Activated CD4-positive, alpha-beta T cell treated with anti-CD3 and anti-CD28 coated beads for 36 hours (primary cell): ENCODE measurements at regions not wholly inside any gene's neighbourhood (a gene's known extent, or its start where the extent isn't known, plus 50 kb on each side); places are given as distances from the start of the nearest gene placed in this dataset.
"Not testable (repeated sequence)": the region's sequence is repeated elsewhere in the genome, so short reads cannot be mapped to it uniquely, and the experiment has no call there.

ENCODE experiments used
- ATAC-seq: fragments of 200-7000 bp; cut with Tn5 transposase; one replicate; pipeline ENCODE4 v1.10.0; 2021; ENCODE audit warnings: mild to moderate bottlenecking, moderate library complexity
- CTCF ChIA-PET: fragments of 350-600 bp; sonication (Branson Sonifier 250); formaldehyde crosslinking; loops from one replicate; lab custom pipeline; 2021; ENCODE audit warnings: antibody characterized with exemption; lab: Charles Lee
- POLR2A ChIA-PET: fragments of 350-600 bp; sonication (Branson Sonifier 250); formaldehyde crosslinking; loops from one replicate; lab custom pipeline; 2021; ENCODE audit warnings: antibody characterized with exemption, inconsistent platforms; lab: Charles Lee
- DNase-seq: peaks from one replicate; pipeline ENCODE4 v3.0.0-alpha.2; 2020
- H3K27ac Mint-ChIP-seq: one replicate; pipeline ENCODE4 v1.8.0; 2021; ENCODE audit warnings: mixed read lengths
- H3K27me3 Mint-ChIP-seq: one replicate; pipeline ENCODE4 v1.8.0; 2021; ENCODE audit warnings: mixed read lengths
- H3K36me3 Mint-ChIP-seq: one replicate; pipeline ENCODE4 v1.8.0; 2021; ENCODE audit warnings: low read depth, mixed read lengths
- H3K4me1 Mint-ChIP-seq: one replicate; pipeline ENCODE4 v1.8.0; 2021; ENCODE audit warnings: mixed read lengths
- H3K4me3 Mint-ChIP-seq: one replicate; pipeline ENCODE4 v1.8.0; 2021; ENCODE audit warnings: mild to moderate bottlenecking, moderate library complexity, mixed read lengths
- H3K9me3 Mint-ChIP-seq: one replicate; pipeline ENCODE4 v1.8.0; 2021; ENCODE audit warnings: low read depth, mixed read lengths
- intact Hi-C, 2 experiments: fragments of 100-400 bp; cut with DNase I in 1 of 2; cut with micrococcal nuclease in 1 of 2; formaldehyde crosslinking; loops; one replicate each; pipeline versions ENCODE4 v1.14.2 to v1.15.1; 2022 to 2024; cut with DNase I, micrococcal nuclease

- H3K4me1 Mint-ChIP-seq, result no peaks in the 10 kb centered on the region
- no peak overlapping the region for H3K27ac Mint-ChIP-seq
- ChIA-PET POLR2A (no interaction called here), CTCF (no interaction called here)
- H3K36me3 Mint-ChIP-seq, result no peaks in the 10 kb centered on the region
- H3K9me3 Mint-ChIP-seq, result no peaks in the 10 kb centered on the region
- DNase-seq, result no peak
- no peaks in the 10 kb centered on the region for H3K27me3 Mint-ChIP-seq
- no peak for ATAC-seq
- no peak overlapping the region for H3K4me3 Mint-ChIP-seq
- intact Hi-C loops, result no loop called here
Observed at GRCh38 chr4:10806953-10807645, 122.5 kb upstream of the CLNK start.

- DNase-seq (no peak), ATAC-seq (no peak)
- Mint-ChIP-seq H3K4me3 (no peak overlapping the region), H3K27me3 (no peaks in the 10 kb centered on the region), H3K9me3 (peaks cover 3% of the 10 kb centered on the region), H3K27ac (no peak overlapping the region), H3K4me1 (no peaks in the 10 kb centered on the region), H3K36me3 (no peaks in the 10 kb centered on the region)
- intact Hi-C loops, result no loop called here
- CTCF ChIA-PET, result no interaction called here
- POLR2A ChIA-PET, result no interaction called here
Observed at GRCh38 chr4:10803713-10804343, 119.3 kb upstream of the CLNK start.

- ATAC-seq (no peak), DNase-seq (no peak)
- Mint-ChIP-seq H3K9me3 (no peaks in the 10 kb centered on the region), H3K4me3 (no peak overlapping the region), H3K27ac (no peak overlapping the region), H3K27me3 (no peaks in the 10 kb centered on the region), H3K36me3 (no peaks in the 10 kb centered on the region), H3K4me1 (no peaks in the 10 kb centered on the region)
- intact Hi-C loops, result no loop called here
- ChIA-PET POLR2A (no interaction called here), CTCF (no interaction called here)
Observed at GRCh38 chr4:10787365-10787764, 102.8 kb upstream of the CLNK start.

- Mint-ChIP-seq H3K27me3 (peaks cover 3% of the 10 kb centered on the region), H3K4me1 (peaks cover 3% of the 10 kb centered on the region), H3K9me3 (no peaks in the 10 kb centered on the region), H3K36me3 (no peaks in the 10 kb centered on the region), H3K4me3 (no peak overlapping the region), H3K27ac (no peak overlapping the region)
- ChIA-PET CTCF (no interaction called here), POLR2A (no interaction called here)
- ATAC-seq, result no peak
- DNase-seq, result no peak
- intact Hi-C loops, result no loop called here
Observed at GRCh38 chr4:10784621-10785020, 100.1 kb upstream of the CLNK start.

GRCh38 chr4:10783351-10783750 is 98.8 kb upstream of the CLNK start:
- Mint-ChIP-seq H3K9me3 (no peaks in the 10 kb centered on the region), H3K4me1 (peaks cover 3% of the 10 kb centered on the region), H3K36me3 (no peaks in the 10 kb centered on the region), H3K27me3 (peaks cover 3% of the 10 kb centered on the region), H3K27ac (no peak overlapping the region), H3K4me3 (no peak overlapping the region)
- intact Hi-C loops, result no loop called here
- DNase-seq, result no peak
- peak; percentile 39 for ATAC-seq
- ChIA-PET CTCF (no interaction called here), POLR2A (no interaction called here)

GRCh38 chr4:10781805-10782204 is 97.2 kb upstream of the CLNK start:
- Mint-ChIP-seq H3K27me3 (peaks cover 3% of the 10 kb centered on the region), H3K4me1 (peaks cover 3% of the 10 kb centered on the region), H3K4me3 (no peak overlapping the region), H3K36me3 (no peaks in the 10 kb centered on the region), H3K27ac (no peak overlapping the region), H3K9me3 (no peaks in the 10 kb centered on the region)
- CTCF ChIA-PET, result no interaction called here
- no peak for DNase-seq
- POLR2A ChIA-PET, result no interaction called here
- ATAC-seq, result no peak
- intact Hi-C loops, result no loop called here

GRCh38 chr4:10780803-10781202 is 96.2 kb upstream of the CLNK start:
- CTCF ChIA-PET, POLR2A ChIA-PET, H3K27ac Mint-ChIP-seq, DNase-seq, H3K9me3 Mint-ChIP-seq, intact Hi-C loops, H3K4me3 Mint-ChIP-seq, H3K27me3 Mint-ChIP-seq, ATAC-seq, H3K4me1 Mint-ChIP-seq, H3K36me3 Mint-ChIP-seq: not testable (repeated sequence)

- H3K9me3 Mint-ChIP-seq, ATAC-seq, POLR2A ChIA-PET, H3K36me3 Mint-ChIP-seq, H3K4me3 Mint-ChIP-seq, H3K27ac Mint-ChIP-seq, DNase-seq, intact Hi-C loops, H3K4me1 Mint-ChIP-seq, H3K27me3 Mint-ChIP-seq: not testable (repeated sequence)
- CTCF ChIA-PET, result interaction anchor here (0.6 kb wide), 1 partner anchor 205 kb away, joined by 4 read pairs; no protein-coding TSS in a partner anchor
Observed at GRCh38 chr4:10775132-10775531, 90.6 kb upstream of the CLNK start.

GRCh38 chr4:10773656-10774055 is 89.1 kb upstream of the CLNK start:
- no peak overlapping the region for H3K4me3 Mint-ChIP-seq
- POLR2A ChIA-PET, result no interaction called here

GRCh38 chr4:10773010-10773409 is 88.4 kb upstream of the CLNK start:
- ChIA-PET CTCF (no interaction called here), POLR2A (no interaction called here)
- H3K27me3 Mint-ChIP-seq, result no peaks in the 10 kb centered on the region
- H3K36me3 Mint-ChIP-seq, result no peaks in the 10 kb centered on the region
- ATAC-seq, result no peak
- H3K4me3 Mint-ChIP-seq, result no peak overlapping the region
- intact Hi-C loops, result no loop called here
- no peak for DNase-seq
- no peak overlapping the region for H3K27ac Mint-ChIP-seq
- no peaks in the 10 kb centered on the region for H3K9me3 Mint-ChIP-seq
- H3K4me1 Mint-ChIP-seq, result no peaks in the 10 kb centered on the region

More at GRCh38 chr4:10773656-10774055, 89.1 kb upstream of the CLNK start:
- ATAC-seq (no peak), DNase-seq (no peak)
- intact Hi-C loops, result no loop called here
- Mint-ChIP-seq H3K27me3 (no peaks in the 10 kb centered on the region), H3K27ac (no peak overlapping the region), H3K36me3 (no peaks in the 10 kb centered on the region), H3K9me3 (no peaks in the 10 kb centered on the region), H3K4me1 (no peaks in the 10 kb centered on the region)
- CTCF ChIA-PET, result no interaction called here

GRCh38 chr4:10765386-10765785 is 80.8 kb upstream of the CLNK start:
- no peaks in the 10 kb centered on the region for H3K36me3 Mint-ChIP-seq
- H3K9me3 Mint-ChIP-seq, result peaks cover 8% of the 10 kb centered on the region
- no peak for DNase-seq
- CTCF ChIA-PET, result no interaction called here
- intact Hi-C loops, result no loop called here
- no peak overlapping the region for H3K4me3 Mint-ChIP-seq
- no peak for ATAC-seq
- H3K27ac Mint-ChIP-seq, result no peak overlapping the region
- POLR2A ChIA-PET, result no interaction called here
- H3K27me3 Mint-ChIP-seq, result no peaks in the 10 kb centered on the region
- H3K4me1 Mint-ChIP-seq, result no peaks in the 10 kb centered on the region

- H3K4me3 Mint-ChIP-seq, result no peak overlapping the region
- ATAC-seq, result no peak
- intact Hi-C loops, result no loop called here
Observed at GRCh38 chr4:10762561-10762960, 78.0 kb upstream of the CLNK start.

More at GRCh38 chr4:10762561-10762960, 78.0 kb upstream of the CLNK start:
- H3K9me3 Mint-ChIP-seq, result peaks cover 8% of the 10 kb centered on the region
- POLR2A ChIA-PET, result no interaction called here
- H3K27me3 Mint-ChIP-seq, result no peaks in the 10 kb centered on the region
- H3K36me3 Mint-ChIP-seq, result no peaks in the 10 kb centered on the region
- CTCF ChIA-PET, result interaction anchor here (1.2 kb wide), 1 partner anchor 186 kb away, joined by 3 read pairs; no protein-coding TSS in a partner anchor
- no peaks in the 10 kb centered on the region for H3K4me1 Mint-ChIP-seq
- no peak for DNase-seq
- H3K27ac Mint-ChIP-seq, result no peak overlapping the region
